Testis (tissue), 2 donors: ENCODE measurements at regions not wholly inside any gene's neighbourhood (a gene's known extent, or its start where the extent isn't known, plus 50 kb on each side); places are given as distances from the start of the nearest gene placed in this dataset.

Source experiments
- DNase-seq: peaks from one replicate; pipeline ENCODE4 v3.0.0-alpha.2; 2019
- H3K27ac ChIP-seq, 2 donors: fragments of 200-600 bp; sonication (generic); one replicate each; pipeline ENCODE4 v1.5.1; 2019
- H3K27me3 ChIP-seq: fragments of 200-600 bp; sonication (generic); one replicate; pipeline ENCODE4 v1.5.1; 2019
- H3K36me3 ChIP-seq: fragments of 200-600 bp; sonication (generic); one replicate; pipeline ENCODE4 v1.5.1; 2017; ENCODE audit warnings: low read depth; ENCODE audit errors: missing control alignments
- H3K4me1 ChIP-seq: fragments of 200-600 bp; sonication (generic); one replicate; pipeline ENCODE4 v1.5.1; 2019
- H3K4me3 ChIP-seq, 2 donors: fragments of 200-600 bp; sonication (generic); one replicate each; pipeline ENCODE4 v1.5.1; 2017 to 2019
- H3K9me3 ChIP-seq: fragments of 200-600 bp; sonication (generic); one replicate; pipeline ENCODE4 v1.5.1; 2017
- POLR2A ChIP-seq: fragments of 450-650 bp; IDR thresholded peaks from one replicate; pipeline ENCODE4 v1.6.1; 2017; ENCODE audit warnings: antibody characterized with exemption, mild to moderate bottlenecking, moderate library complexity
- WGBS, 2 donors: methylation state at CpG; one replicate each; pipeline ENCODE4 v1.1.5; 2018; 5-methylcytosine and 5-hydroxymethylcytosine counted together
- intact Hi-C: fragments of 100-400 bp; cut with DNase I; formaldehyde crosslinking; loops from one replicate; pipeline ENCODE4 v1.15.1; 2023; ENCODE audit warnings: low total_unique reads
- TF ChIP-seq, protein P1 (sequence below), 3 experiments: fragments of 450-650 bp in 2 of 3; fragments of 200-600 bp in 1 of 3; sonication (generic) in 1 of 3; IDR thresholded peaks; one replicate each; pipeline ENCODE4 v1.5.1; 2016 to 2019; ENCODE audit warnings: antibody characterized with exemption in 3 of 3, mild to moderate bottlenecking in 2 of 3, moderate library complexity in 1 of 3

- Histone ChIP-seq H3K36me3 (no peaks in the 10 kb centered on the region), H3K27ac (no peak overlapping the region), H3K4me1 (no peaks in the 10 kb centered on the region), H3K4me3 (no peak overlapping the region), H3K27me3 (no peaks in the 10 kb centered on the region), H3K9me3 (no peaks in the 10 kb centered on the region)
- intact Hi-C loops = no loop called here
- DNase-seq = no peak
- TF ChIP-seq, protein P1, sequence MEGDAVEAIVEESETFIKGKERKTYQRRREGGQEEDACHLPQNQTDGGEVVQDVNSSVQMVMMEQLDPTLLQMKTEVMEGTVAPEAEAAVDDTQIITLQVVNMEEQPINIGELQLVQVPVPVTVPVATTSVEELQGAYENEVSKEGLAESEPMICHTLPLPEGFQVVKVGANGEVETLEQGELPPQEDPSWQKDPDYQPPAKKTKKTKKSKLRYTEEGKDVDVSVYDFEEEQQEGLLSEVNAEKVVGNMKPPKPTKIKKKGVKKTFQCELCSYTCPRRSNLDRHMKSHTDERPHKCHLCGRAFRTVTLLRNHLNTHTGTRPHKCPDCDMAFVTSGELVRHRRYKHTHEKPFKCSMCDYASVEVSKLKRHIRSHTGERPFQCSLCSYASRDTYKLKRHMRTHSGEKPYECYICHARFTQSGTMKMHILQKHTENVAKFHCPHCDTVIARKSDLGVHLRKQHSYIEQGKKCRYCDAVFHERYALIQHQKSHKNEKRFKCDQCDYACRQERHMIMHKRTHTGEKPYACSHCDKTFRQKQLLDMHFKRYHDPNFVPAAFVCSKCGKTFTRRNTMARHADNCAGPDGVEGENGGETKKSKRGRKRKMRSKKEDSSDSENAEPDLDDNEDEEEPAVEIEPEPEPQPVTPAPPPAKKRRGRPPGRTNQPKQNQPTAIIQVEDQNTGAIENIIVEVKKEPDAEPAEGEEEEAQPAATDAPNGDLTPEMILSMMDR (IDR thresholded peaks at IDR 0.05) = no peak
- no peak for TF ChIP-seq POLR2A
Observed at GRCh38 chr6:132142768-132143167, 191.6 kb upstream of the CCN2 start.

DNA sequence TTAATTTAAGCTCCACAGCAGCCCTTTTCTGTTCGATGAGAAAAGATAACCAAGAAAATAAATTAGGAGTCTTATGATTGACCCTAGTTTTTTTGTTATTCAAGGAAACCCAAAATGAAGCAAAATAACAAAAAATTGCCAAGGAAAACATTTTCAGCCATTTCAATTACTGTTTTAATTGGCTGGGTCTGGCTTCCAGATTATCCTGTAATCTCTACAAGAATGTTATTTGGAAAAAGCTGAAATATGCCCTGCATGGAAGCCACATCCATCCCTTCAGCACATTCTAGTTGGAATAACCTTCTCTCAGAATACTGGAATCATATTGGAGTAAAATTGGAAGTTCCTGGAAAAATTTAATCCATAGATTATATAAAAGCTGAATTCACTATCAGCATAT is 191.1 kb upstream of the CCN2 start:
- WGBS, 2 donors = 37 to 44% methylated on average over 1 of the region's 1 CpG
- Histone ChIP-seq H3K4me1 (no peaks in the 10 kb centered on the region), H3K27ac (no peak overlapping the region), H3K27me3 (no peaks in the 10 kb centered on the region), H3K36me3 (no peaks in the 10 kb centered on the region), H3K4me3 (no peak overlapping the region), H3K9me3 (no peaks in the 10 kb centered on the region)
- intact Hi-C loops = no loop called here
- DNase-seq = no peak
- no peak for TF ChIP-seq POLR2A
- TF ChIP-seq, protein P1 (IDR thresholded peaks at IDR 0.05) = no peak

DNA sequence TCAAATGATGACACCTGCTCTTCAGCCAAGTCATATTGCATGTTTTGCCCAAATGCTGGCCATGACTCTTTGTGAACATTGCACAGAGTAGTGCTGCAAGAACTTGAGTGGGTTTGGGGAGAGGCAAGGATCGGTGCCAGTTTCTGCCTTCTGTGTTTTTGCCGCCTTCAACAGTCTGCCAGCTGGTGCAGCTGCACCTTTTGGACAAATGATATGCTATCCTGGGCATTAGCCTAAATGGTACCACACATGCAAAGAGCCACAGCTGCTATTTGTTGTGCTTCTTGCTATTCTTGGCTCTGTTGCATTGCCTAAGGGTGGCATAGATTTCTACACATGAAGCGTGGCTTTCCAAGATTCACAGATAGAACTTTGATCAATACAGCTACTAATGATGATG is 189.0 kb upstream of the CCN2 start:
- H3K9me3 ChIP-seq = no peaks in the 10 kb centered on the region
- no peaks in the 10 kb centered on the region for H3K36me3 ChIP-seq
- H3K27me3 ChIP-seq = no peaks in the 10 kb centered on the region
- no peak overlapping the region for H3K27ac ChIP-seq
- no peak for TF ChIP-seq POLR2A
- TF ChIP-seq, protein P1 (IDR thresholded peaks at IDR 0.05) = no peak
- H3K4me1 ChIP-seq = no peaks in the 10 kb centered on the region
- H3K4me3 ChIP-seq = no peak overlapping the region
- intact Hi-C loops = no loop called here
- DNase-seq = no peak
- 85 to 95% methylated on average over 3 of the region's 3 CpGs for WGBS, 2 donors

GRCh38 chr6:132139611-132140010 is 188.4 kb upstream of the CCN2 start:
- H3K9me3 ChIP-seq = no peaks in the 10 kb centered on the region
- H3K4me3 ChIP-seq = no peak overlapping the region
- H3K36me3 ChIP-seq = no peaks in the 10 kb centered on the region
- H3K27ac ChIP-seq = no peak overlapping the region
- WGBS, 2 donors = 88 to 96% methylated on average over 2 of the region's 2 CpGs
- TF ChIP-seq POLR2A = no peak
- TF ChIP-seq, protein P1 (IDR thresholded peaks at IDR 0.05) = no peak
- no peaks in the 10 kb centered on the region for H3K4me1 ChIP-seq
- intact Hi-C loops = no loop called here
- no peak for DNase-seq
- H3K27me3 ChIP-seq = no peaks in the 10 kb centered on the region

DNA sequence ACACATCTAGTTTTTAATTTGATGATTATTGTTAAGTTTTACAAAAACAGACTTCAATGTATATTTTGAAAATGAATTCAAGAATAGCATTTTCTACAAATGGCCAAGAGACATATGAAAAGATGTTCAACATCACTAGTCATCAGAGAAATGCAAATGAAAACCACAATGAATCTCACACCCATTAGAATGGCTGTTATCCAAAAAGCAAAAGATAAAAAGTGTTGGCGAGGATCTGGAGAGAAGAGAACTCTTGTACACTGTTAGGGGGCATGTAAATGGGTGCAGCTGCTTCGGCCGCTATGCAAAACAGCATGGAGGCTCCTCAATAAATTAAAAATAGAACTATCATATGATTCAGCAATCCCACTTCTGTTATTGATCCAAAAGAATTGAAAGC is 185.8 kb upstream of the CCN2 start:
- intact Hi-C loops = no loop called here
- DNase-seq = no peak
- no peak for TF ChIP-seq POLR2A
- TF ChIP-seq, protein P1 (IDR thresholded peaks at IDR 0.05) = no peak
- Histone ChIP-seq H3K4me1 (no peaks in the 10 kb centered on the region), H3K9me3 (no peaks in the 10 kb centered on the region), H3K4me3 (no peak overlapping the region), H3K36me3 (no peaks in the 10 kb centered on the region), H3K27ac (no peak overlapping the region), H3K27me3 (no peaks in the 10 kb centered on the region)
- 69 to 87% methylated on average over 3 of the region's 3 CpGs for WGBS, 2 donors
